C4-2B (cell line): ENCODE measurements at regions not wholly inside any gene's neighbourhood (a gene's known extent, or its start where the extent isn't known, plus 50 kb on each side); places are given as distances from the start of the nearest gene placed in this dataset.

ENCODE experiments used
- ZFX ChIP-seq: fragments of 450-650 bp; IDR thresholded peaks from 2 replicates; pipeline ENCODE4 v1.6.1; 2017
- TF ChIP-seq, protein P1 (sequence below): fragments of 450-650 bp; conservative IDR thresholded peaks from 2 replicates; pipeline ENCODE4 v1.5.1; 2017; ENCODE audit warnings: mild to moderate bottlenecking

DNA sequence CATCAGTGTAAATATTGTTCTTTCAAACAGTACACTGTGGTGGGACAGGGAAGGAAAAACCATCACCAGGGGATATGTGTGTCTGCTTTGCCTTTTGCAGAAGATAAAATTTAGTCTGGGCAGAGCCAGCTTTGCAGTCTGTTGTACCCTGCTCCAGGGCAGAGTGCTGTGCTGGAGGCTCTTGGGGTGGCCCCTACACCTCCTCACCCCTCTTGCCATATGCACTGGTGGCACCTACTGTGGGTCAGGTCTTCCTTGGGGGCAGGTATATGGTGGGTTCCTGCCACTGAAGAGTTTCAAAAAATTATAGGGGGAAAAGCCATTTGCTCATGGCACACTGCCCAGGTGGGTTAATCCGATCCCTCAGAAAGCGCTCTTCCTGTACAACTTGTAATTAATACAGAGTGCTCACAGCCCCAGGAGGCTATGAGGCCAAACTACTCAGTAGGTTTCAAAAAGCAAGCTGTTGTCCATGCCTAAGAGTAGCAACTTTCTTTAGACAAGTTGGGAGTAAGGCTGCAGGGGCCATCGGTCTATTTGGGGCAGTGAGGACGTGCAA is 112.7 kb upstream of the BMPER start:
- TF ChIP-seq, protein P1, sequence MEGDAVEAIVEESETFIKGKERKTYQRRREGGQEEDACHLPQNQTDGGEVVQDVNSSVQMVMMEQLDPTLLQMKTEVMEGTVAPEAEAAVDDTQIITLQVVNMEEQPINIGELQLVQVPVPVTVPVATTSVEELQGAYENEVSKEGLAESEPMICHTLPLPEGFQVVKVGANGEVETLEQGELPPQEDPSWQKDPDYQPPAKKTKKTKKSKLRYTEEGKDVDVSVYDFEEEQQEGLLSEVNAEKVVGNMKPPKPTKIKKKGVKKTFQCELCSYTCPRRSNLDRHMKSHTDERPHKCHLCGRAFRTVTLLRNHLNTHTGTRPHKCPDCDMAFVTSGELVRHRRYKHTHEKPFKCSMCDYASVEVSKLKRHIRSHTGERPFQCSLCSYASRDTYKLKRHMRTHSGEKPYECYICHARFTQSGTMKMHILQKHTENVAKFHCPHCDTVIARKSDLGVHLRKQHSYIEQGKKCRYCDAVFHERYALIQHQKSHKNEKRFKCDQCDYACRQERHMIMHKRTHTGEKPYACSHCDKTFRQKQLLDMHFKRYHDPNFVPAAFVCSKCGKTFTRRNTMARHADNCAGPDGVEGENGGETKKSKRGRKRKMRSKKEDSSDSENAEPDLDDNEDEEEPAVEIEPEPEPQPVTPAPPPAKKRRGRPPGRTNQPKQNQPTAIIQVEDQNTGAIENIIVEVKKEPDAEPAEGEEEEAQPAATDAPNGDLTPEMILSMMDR, result no peak
- TF ChIP-seq ZFX, result no peak
